A673 (cell line): ENCODE measurements at regions not wholly inside any gene's neighbourhood (a gene's known extent, or its start where the extent isn't known, plus 50 kb on each side); places are given as distances from the start of the nearest gene placed in this dataset.

Experiments
- BruUV-seq: library from RNA; stranded (reverse); fragments of 400-500 nt; replicated peaks from 2 replicates; lab custom pipeline; 2021; lab: Mats Ljungman, UMichigan
- CTCF ChIA-PET: fragments of 300-600 bp; sonication (Branson Sonifier 250); formaldehyde crosslinking; loops from one replicate; lab custom pipeline; 2022; ENCODE audit warnings: antibody characterized with exemption; lab: Charles Lee
- POLR2A ChIA-PET: fragments of 300-600 bp; sonication (Branson Sonifier 250); formaldehyde crosslinking; loops from one replicate; lab custom pipeline; 2022; ENCODE audit warnings: antibody characterized with exemption; ENCODE audit not compliant: low non-redundant PET; lab: Charles Lee
- DNase-seq: peaks from one replicate; pipeline ENCODE4 v3.0.0-alpha.2; 2015; ENCODE audit warnings: low spot score
- H3K27ac ChIP-seq: fragments of 200-600 bp; sonication (generic); 2 replicates; pipeline ENCODE4 v1.5.1; 2016; ENCODE audit warnings: mixed run types, low read depth, mild to moderate bottlenecking, mixed read lengths, antibody characterized with exemption, low read length; ENCODE audit not compliant: poor library complexity, severe bottlenecking
- H3K27me3 ChIP-seq: fragments of 200-600 bp; sonication (generic); replicated peaks from 2 replicates; pipeline ENCODE4 v1.6.1; 2017; ENCODE audit warnings: mixed run types, low read depth, mild to moderate bottlenecking, mixed read lengths, antibody characterized with exemption, low read length; ENCODE audit not compliant: insufficient read depth, poor library complexity
- H3K36me3 ChIP-seq: fragments of 200-600 bp; sonication (generic); 2 replicates; pipeline ENCODE4 v1.6.1; 2016; ENCODE audit warnings: mixed run types, mild to moderate bottlenecking, mixed read lengths, antibody characterized with exemption, low read length; ENCODE audit not compliant: insufficient read depth, poor library complexity, severe bottlenecking
- H3K4me1 ChIP-seq: fragments of 200-600 bp; sonication (generic); 2 replicates; pipeline ENCODE4 v1.6.1; 2017; ENCODE audit warnings: mixed run types, mild to moderate bottlenecking, mixed read lengths, antibody characterized with exemption, low read length; ENCODE audit not compliant: insufficient read depth, poor library complexity, severe bottlenecking
- H3K4me3 ChIP-seq: fragments of 200-600 bp; sonication (generic); 2 replicates; pipeline ENCODE4 v1.5.1; 2016; ENCODE audit warnings: low read depth, mixed run types, mild to moderate bottlenecking, mixed read lengths, low read length; ENCODE audit not compliant: poor library complexity, severe bottlenecking
- H3K9me3 ChIP-seq: fragments of 200-600 bp; sonication (generic); 2 replicates; pipeline ENCODE4 v1.6.1; 2016; ENCODE audit warnings: mixed run types, low read depth, mild to moderate bottlenecking, mixed read lengths, antibody characterized with exemption, low read length; ENCODE audit not compliant: poor library complexity, severe bottlenecking
- CTCF ChIP-seq: fragments of 300-800, 200-600 bp; sonication (generic); conservative IDR thresholded peaks from 2 replicates; pipeline ENCODE4 v1.5.1; 2017; ENCODE audit warnings: low read depth, mild to moderate bottlenecking, antibody characterized with exemption, low read length, moderate library complexity, mixed read lengths
- EZH2 ChIP-seq: fragments of 200-600 bp; sonication (generic); IDR thresholded peaks from 2 replicates; pipeline ENCODE4 v1.6.1; 2017; ENCODE audit warnings: borderline replicate concordance, low read depth, mild to moderate bottlenecking, mixed read lengths, antibody characterized with exemption, low read length; ENCODE audit not compliant: poor library complexity, severe bottlenecking
- intact Hi-C: fragments of 100-400 bp; cut with micrococcal nuclease; formaldehyde crosslinking; loops from one replicate; pipeline ENCODE4 v1.10.0; 2022; ENCODE audit not compliant: unreplicated experiment

GRCh38 chr10:62583876-62584615 lies 209.9 kb downstream of the ZNF365 start:
- Histone ChIP-seq H3K9me3 (peaks cover 6% of the 10 kb centered on the region), H3K4me3 (no peak overlapping the region), H3K27ac (peak overlapping the region; percentile 69), H3K27me3 (no peaks in the 10 kb centered on the region), H3K4me1 (peaks cover 18% of the 10 kb centered on the region), H3K36me3 (no peaks in the 10 kb centered on the region)
- no peak for DNase-seq
- ChIA-PET CTCF (no interaction called here), POLR2A (no interaction called here)
- no TSS peak for BruUV-seq
- intact Hi-C loops: no loop called here
- no peak for TF ChIP-seq CTCF
- TF ChIP-seq EZH2: no peak

- H3K4me3 ChIP-seq: no peak overlapping the region
- H3K36me3 ChIP-seq: no peaks in the 10 kb centered on the region
- H3K27ac ChIP-seq: no peak overlapping the region
- DNase-seq: no peak
- BruUV-seq: no TSS peak
- CTCF ChIA-PET: no interaction called here
- peaks cover 6% of the 10 kb centered on the region for H3K9me3 ChIP-seq
- intact Hi-C loops: no loop called here
- H3K27me3 ChIP-seq: no peaks in the 10 kb centered on the region
- peaks cover 18% of the 10 kb centered on the region for H3K4me1 ChIP-seq
- TF ChIP-seq EZH2 (no peak), CTCF (no peak)
- POLR2A ChIA-PET: no interaction called here
Observed at GRCh38 chr10:62584731-62585130, 210.6 kb downstream of the ZNF365 start.

GRCh38 chr10:62585211-62585775 lies 211.1 kb downstream of the ZNF365 start:
- POLR2A ChIA-PET: no interaction called here
- Histone ChIP-seq H3K9me3 (peaks cover 6% of the 10 kb centered on the region), H3K36me3 (no peaks in the 10 kb centered on the region), H3K27me3 (no peaks in the 10 kb centered on the region), H3K27ac (no peak overlapping the region), H3K4me1 (peaks cover 18% of the 10 kb centered on the region), H3K4me3 (no peak overlapping the region)
- intact Hi-C loops: no loop called here
- no peak for DNase-seq
- TF ChIP-seq EZH2: no peak
- TF ChIP-seq CTCF: no peak
- BruUV-seq: no TSS peak
- CTCF ChIA-PET: no interaction called here
